ENCODE measurements at regions not wholly inside any gene's neighbourhood (a gene's known extent, or its start where the extent isn't known, plus 50 kb on each side); places are given as distances from the start of the nearest gene placed in this dataset.

DNA sequence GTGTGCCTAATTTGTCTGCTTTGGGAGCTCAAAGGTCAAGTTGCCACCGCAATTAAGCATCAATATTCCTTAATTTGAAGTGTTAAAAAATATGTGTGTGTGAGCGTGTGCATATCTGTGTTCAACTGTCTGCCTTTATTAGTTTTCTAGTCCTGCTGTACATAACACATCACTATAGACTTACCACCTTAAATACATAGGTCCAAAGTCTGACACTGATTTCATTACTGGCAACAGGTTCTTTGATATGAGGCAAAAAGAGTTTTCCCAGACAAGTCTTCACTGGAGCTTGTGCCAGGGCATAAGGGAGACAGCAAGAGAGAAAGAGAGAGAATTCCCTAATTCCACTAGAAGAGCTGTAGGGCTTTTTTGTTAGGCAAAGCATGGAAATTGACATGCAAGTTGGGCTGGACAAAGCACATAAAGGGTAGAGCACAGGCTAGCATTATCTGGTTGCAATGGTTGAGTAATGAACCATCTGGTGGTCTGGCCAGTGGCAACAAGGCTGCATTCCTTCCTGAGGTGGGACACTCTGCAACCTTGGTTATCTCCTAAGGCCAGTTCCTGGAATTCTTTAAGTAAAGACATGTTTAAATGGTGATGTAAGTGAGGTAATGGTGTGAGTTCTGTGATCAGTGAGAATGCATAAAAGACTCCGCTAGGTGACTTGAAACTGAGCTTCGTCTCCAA is 457.2 kb upstream of the ADAMTS5 start (continued):
- TF ChIP-seq ZNF317 (CRISPR knock-in tag; IDR thresholded peaks at IDR 0.05; ENCODE audit: borderline replicate concordance, low read depth): no peak
- no peak for TF ChIP-seq E2F1 (CRISPR knock-in tag; IDR thresholded peaks at IDR 0.05)
- TF ChIP-seq E2F5 (CRISPR knock-in tag; IDR thresholded peaks at IDR 0.05): no peak
- TF ChIP-seq ZMAT4 (CRISPR knock-in tag; IDR thresholded peaks at IDR 0.05): no peak
- no peak for TF ChIP-seq NFYB (CRISPR knock-in tag; conservative IDR thresholded peaks at IDR 0.05; ENCODE audit: low read depth)

DNA sequence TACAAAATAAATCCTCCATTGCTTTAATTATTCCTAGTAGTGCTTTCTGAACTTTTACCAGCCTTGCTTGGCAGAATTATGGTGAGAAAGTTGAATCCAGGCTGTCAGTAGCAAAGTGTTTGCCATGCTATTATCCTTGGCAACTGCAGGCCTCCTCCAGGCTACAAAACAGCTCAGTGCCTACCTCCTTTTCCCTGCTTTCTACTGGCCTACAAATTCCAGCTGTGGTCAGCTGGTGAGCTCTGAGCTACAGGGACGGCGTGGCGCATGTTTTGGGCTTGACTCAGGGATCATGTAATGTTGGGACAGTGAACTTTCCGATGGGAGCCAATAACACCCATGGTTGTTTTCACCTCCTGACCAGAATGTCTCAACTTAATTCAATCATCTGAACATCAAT is 456.1 kb upstream of the ADAMTS5 start:
- H3K4me1 Mint-ChIP-seq: peaks cover 26% of the 10 kb centered on the region
- peaks cover 2% of the 10 kb centered on the region; the same call in 1 of the 2 replicates for H3K36me3 Mint-ChIP-seq
- ChIA-PET CTCF (interaction anchor here (0.9 to 1.2 kb wide), 2 partner anchors 142 to 336 kb away, joined by 3 read pairs; no protein-coding TSS in a partner anchor), POLR2A (interaction anchor here (0.8 kb wide), 1 partner anchor 26 kb away, joined by 3 read pairs; no protein-coding TSS in a partner anchor)
- no peak overlapping the region for H3K4me3 Mint-ChIP-seq
- no peaks in the 10 kb centered on the region for H3K27me3 Mint-ChIP-seq (ENCODE audit: low read depth)
- DNase-seq (ENCODE audit: low spot score) (no peak), ATAC-seq (no peak)
- no peak for TF ChIP-seq ZNF396 (CRISPR knock-in tag; IDR thresholded peaks at IDR 0.05; ENCODE audit: borderline replicate concordance)
- TF ChIP-seq, protein P1, sequence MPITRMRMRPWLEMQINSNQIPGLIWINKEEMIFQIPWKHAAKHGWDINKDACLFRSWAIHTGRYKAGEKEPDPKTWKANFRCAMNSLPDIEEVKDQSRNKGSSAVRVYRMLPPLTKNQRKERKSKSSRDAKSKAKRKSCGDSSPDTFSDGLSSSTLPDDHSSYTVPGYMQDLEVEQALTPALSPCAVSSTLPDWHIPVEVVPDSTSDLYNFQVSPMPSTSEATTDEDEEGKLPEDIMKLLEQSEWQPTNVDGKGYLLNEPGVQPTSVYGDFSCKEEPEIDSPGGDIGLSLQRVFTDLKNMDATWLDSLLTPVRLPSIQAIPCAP (CRISPR knock-in tag; IDR thresholded peaks at IDR 0.05): no peak
- no peak for TF ChIP-seq CBFB (CRISPR knock-in tag; IDR thresholded peaks at IDR 0.05; ENCODE audit: low read depth)
- TF ChIP-seq IRF2 (CRISPR knock-in tag; IDR thresholded peaks at IDR 0.05; ENCODE audit: borderline replicate concordance, low read depth): no peak
- no peak overlapping the region; the same call in 1 of the 2 replicates for H3K27ac Mint-ChIP-seq
- H3K9me3 Mint-ChIP-seq: peaks cover 11% of the 10 kb centered on the region; the same call in 1 of the 2 replicates

- Mint-ChIP-seq H3K27me3 (ENCODE audit: low read depth) (no peaks in the 10 kb centered on the region), H3K9me3 (peaks cover 8% of the 10 kb centered on the region; the same call in 1 of the 2 replicates), H3K36me3 (peaks cover under 1% of the 10 kb centered on the region; the same call in 1 of the 2 replicates), H3K27ac (no peak overlapping the region), H3K4me3 (no peak overlapping the region), H3K4me1 (peaks cover 26% of the 10 kb centered on the region)
- ATAC-seq (no peak), DNase-seq (ENCODE audit: low spot score) (no peak)
- TF ChIP-seq TCF7 (CRISPR knock-in tag; IDR thresholded peaks at IDR 0.05; ENCODE audit: low read depth) (no peak), NR1H2 (CRISPR knock-in tag; IDR thresholded peaks at IDR 0.05) (no peak), ZNF512 (CRISPR knock-in tag; IDR thresholded peaks at IDR 0.05; ENCODE audit: borderline replicate concordance) (no peak)
- ChIA-PET CTCF (no interaction called here), POLR2A (no interaction called here)
Measured at GRCh38 chr21:27422435-27422834, 455.5 kb upstream of the ADAMTS5 start.

DNA sequence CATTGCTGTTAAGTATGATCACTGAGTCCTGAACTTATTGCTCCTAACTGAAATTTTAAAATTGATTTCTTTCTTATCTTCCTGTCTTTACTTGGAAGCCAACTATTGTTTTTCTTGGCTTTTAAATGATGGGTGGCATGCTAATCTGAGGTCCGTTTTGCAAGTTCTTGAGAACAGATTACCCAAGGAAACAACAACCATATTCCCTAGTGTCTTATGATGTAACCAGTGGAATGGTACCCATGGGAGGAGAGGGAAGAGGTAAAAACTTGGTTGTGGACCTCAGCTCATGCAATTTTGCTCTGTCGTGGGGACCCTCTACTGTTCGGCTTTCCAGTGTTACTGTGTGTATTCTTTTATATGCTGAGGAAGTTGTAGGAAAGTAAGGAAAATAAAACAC is 454.8 kb upstream of the ADAMTS5 start:
- no peak overlapping the region for H3K4me3 Mint-ChIP-seq
- peaks cover 26% of the 10 kb centered on the region for H3K4me1 Mint-ChIP-seq
- H3K9me3 Mint-ChIP-seq: peaks cover 4% of the 10 kb centered on the region; the same call in 1 of the 2 replicates
- no peaks in the 10 kb centered on the region for H3K27me3 Mint-ChIP-seq (ENCODE audit: low read depth)
- ChIA-PET POLR2A (no interaction called here), CTCF (no interaction called here)
- no peak for DNase-seq (ENCODE audit: low spot score)
- H3K27ac Mint-ChIP-seq: no peak overlapping the region
- H3K36me3 Mint-ChIP-seq: no peaks in the 10 kb centered on the region
- ATAC-seq: no peak
- TF ChIP-seq, protein P2, sequence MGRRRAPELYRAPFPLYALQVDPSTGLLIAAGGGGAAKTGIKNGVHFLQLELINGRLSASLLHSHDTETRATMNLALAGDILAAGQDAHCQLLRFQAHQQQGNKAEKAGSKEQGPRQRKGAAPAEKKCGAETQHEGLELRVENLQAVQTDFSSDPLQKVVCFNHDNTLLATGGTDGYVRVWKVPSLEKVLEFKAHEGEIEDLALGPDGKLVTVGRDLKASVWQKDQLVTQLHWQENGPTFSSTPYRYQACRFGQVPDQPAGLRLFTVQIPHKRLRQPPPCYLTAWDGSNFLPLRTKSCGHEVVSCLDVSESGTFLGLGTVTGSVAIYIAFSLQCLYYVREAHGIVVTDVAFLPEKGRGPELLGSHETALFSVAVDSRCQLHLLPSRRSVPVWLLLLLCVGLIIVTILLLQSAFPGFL (CRISPR knock-in tag; IDR thresholded peaks at IDR 0.05; ENCODE audit: borderline replicate concordance): no peak
- TF ChIP-seq, protein P3, sequence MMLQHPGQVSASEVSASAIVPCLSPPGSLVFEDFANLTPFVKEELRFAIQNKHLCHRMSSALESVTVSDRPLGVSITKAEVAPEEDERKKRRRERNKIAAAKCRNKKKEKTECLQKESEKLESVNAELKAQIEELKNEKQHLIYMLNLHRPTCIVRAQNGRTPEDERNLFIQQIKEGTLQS (CRISPR knock-in tag; conservative IDR thresholded peaks at IDR 0.05): no peak
- TF ChIP-seq, protein P4, sequence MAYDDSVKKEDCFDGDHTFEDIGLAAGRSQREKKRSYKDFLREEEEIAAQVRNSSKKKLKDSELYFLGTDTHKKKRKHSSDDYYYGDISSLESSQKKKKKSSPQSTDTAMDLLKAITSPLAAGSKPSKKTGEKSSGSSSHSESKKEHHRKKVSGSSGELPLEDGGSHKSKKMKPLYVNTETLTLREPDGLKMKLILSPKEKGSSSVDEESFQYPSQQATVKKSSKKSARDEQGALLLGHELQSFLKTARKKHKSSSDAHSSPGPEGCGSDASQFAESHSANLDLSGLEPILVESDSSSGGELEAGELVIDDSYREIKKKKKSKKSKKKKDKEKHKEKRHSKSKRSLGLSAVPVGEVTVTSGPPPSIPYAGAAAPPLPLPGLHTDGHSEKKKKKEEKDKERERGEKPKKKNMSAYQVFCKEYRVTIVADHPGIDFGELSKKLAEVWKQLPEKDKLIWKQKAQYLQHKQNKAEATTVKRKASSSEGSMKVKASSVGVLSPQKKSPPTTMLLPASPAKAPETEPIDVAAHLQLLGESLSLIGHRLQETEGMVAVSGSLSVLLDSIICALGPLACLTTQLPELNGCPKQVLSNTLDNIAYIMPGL (CRISPR knock-in tag; IDR thresholded peaks at IDR 0.05): no peak
- TF ChIP-seq JAZF1 (CRISPR knock-in tag; IDR thresholded peaks at IDR 0.05): no peak
